DMS53 treated with DMSO at 0.1 percent for 48 hours (cell line): ENCODE measurements at regions not wholly inside any gene's neighbourhood (a gene's known extent, or its start where the extent isn't known, plus 50 kb on each side); places are given as distances from the start of the nearest gene placed in this dataset.
"Not testable (repeated sequence)": the region's sequence is repeated elsewhere in the genome, so short reads cannot be mapped to it uniquely, and the experiment has no call there.

Experiments used
- DNase-seq: peaks from one replicate; lab custom pipeline; 2025; ENCODE audit not compliant: unreplicated experiment; lab: John Stamatoyannopoulos, UW

- no peak for DNase-seq
Measured at GRCh38 chr16:65710107-65710506, 588.2 kb upstream of the CDH11 start.

GRCh38 chr16:65704866-65705265 is 583.0 kb upstream of the CDH11 start:
- DNase-seq: no peak

- no peak for DNase-seq
Measured at GRCh38 chr16:65702707-65703402, 581.0 kb upstream of the CDH11 start.

GRCh38 chr16:65700596-65700995 is 578.7 kb upstream of the CDH11 start:
- DNase-seq: no peak

- DNase-seq: no peak
Measured at GRCh38 chr16:65698791-65699321, 577.0 kb upstream of the CDH11 start.

- no peak for DNase-seq
Measured at GRCh38 chr16:65697521-65697920, 575.7 kb upstream of the CDH11 start.

DNA sequence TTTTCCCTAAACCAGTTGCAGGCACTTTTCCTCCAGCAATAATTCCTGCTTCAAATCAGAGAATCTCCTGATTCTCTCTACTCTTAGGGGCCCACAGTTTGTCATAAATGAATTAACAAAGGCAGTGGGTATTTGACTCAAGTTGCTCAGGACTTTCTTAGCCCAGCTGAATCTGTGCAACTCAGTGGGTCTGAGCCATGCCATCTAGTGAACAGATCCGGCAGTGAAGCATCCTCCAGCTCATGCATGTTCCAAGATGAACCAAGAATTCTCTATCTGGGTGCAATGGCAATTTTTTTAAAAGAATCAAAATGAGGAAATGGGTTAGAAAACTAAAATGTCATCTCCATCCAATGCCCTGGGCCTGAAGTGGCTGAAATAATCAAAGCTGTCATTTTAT is 575.2 kb upstream of the CDH11 start:
- no peak for DNase-seq

DNA sequence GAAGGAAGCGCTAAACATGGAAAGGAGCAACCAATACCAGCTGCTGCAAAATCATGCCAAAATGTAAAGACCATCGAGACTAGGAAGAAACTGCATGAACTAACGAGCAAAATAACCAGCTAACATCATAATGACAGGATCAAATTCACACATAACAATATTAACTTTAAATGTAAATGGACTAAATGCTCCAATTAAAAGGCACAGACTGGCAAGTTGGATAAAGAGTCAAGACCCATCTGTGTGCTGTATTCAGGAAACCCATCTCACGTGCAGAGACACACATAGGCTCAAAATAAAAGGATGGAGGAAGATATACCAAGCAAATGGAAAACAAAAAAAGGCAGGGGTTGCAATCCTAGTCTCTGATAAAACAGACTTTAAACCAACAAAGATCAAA is 570.0 kb upstream of the CDH11 start:
- DNase-seq: not testable (repeated sequence)

GRCh38 chr16:65689726-65690125 is 567.9 kb upstream of the CDH11 start:
- no peak for DNase-seq

GRCh38 chr16:65688301-65688700 is 566.4 kb upstream of the CDH11 start:
- no peak for DNase-seq

- no peak for DNase-seq
Measured at GRCh38 chr16:65684230-65684629, 562.4 kb upstream of the CDH11 start.

- DNase-seq: no peak
Measured at GRCh38 chr16:65681406-65681805, 559.5 kb upstream of the CDH11 start.

DNA sequence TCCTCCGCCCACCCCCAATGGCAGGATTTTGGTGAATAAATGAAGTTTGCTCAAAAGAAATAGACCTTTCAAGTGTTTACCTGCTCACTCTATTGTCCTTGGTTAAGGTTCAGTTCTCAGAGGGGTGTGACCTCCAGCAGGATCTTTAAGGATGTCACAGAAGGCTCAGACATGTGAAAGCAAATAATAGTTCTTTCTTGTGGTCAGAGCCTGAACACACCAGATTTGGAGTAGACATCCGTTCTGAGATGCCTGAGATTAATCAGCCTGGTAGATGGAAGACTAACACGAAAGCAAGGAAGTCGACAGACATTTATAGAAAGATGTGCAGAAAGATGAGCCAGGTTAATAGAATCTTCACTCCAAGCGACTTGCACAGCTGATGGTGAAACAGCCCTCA is 557.9 kb upstream of the CDH11 start:
- DNase-seq: no peak

DNA sequence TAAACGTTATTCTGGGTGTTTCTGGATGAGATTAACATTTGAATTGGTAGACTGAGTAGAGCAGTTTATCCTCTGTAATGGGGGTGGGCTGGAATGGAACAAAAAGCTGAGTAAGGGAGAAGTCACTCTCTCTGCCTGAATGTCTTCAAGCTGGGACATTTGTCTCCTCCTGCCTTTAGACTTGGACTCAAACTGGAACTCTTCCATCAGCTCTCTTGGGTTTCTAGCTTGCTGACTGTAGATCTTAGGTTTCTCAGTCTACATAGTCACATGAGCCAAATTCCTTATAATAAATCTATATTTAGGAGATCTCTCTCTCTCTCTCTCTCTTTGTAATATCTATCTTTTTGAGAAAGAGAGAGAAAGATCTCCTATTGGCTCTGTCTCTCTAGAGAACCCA is 553.3 kb upstream of the CDH11 start:
- no peak for DNase-seq

GRCh38 chr16:65672960-65673359 is 551.1 kb upstream of the CDH11 start:
- DNase-seq: no peak

- DNase-seq: no peak
Measured at GRCh38 chr16:65671071-65671470, 549.2 kb upstream of the CDH11 start.

DNA sequence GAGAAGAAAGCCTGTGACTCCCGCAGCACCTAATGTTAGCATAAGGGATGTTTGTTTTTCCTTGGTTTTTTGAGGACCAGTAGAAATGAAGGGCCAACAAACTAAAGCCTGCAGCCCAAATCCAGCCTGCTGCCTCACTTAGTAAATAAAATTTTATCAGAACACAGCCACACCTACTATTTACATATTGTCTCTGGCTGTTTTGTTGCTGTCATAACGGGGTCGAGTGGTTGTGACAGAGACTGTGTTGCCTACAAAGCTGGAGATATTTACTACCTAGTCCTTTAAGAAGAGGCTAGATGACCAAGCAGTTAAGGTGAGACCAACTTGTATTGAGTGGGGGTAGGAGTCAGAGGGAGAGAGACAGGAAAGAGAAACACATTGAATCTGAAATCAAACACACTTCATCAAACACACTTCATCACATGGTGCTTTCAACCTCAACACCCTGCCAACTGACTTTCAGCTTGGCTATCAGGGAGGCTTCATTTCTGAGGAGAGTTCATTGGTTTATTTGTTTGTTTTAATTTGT is 546.3 kb upstream of the CDH11 start:
- no peak for DNase-seq

- no peak for DNase-seq
Measured at GRCh38 chr16:65667011-65667578, 545.2 kb upstream of the CDH11 start.

GRCh38 chr16:65666132-65666941 is 544.5 kb upstream of the CDH11 start:
- no peak for DNase-seq

DNA sequence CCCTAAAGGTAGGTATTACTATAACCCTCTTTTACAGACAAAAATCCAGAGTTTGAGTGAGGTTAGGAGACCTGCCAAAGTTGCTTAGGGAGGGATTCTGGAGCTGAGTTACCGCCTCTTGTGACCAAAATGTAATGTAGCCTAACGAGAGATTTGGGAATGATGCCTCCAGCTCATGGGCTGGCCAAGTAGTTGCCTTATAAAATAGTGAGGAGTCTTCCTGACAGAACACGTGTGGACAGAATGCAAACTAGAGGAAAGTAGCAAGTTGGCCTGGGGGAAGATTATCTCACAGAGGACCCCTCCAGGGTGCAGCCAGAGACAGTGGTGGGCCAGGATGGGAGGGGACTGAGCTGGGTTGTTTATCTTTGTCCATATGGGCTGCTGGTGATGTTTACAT is 543.7 kb upstream of the CDH11 start:
- no peak for DNase-seq

DNA sequence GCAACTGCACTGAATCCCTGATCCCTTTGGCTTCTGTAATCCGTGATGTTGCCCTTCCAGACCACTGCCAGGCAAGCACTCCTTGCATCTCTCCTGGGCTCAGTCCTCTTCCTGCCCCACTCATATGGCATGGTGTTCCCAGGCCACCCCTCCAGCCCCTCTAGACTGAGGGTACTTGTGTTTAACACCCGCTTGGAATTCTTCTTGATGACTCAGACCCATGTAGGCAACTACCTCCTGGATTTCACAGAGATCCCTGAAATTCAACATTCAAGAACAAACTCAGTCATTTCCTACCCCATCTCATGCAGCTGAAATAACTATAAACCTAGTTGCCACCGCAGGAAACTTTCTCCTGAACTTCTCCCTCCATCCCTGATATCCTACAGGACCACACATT is 541.9 kb upstream of the CDH11 start:
- DNase-seq: no peak

DNA sequence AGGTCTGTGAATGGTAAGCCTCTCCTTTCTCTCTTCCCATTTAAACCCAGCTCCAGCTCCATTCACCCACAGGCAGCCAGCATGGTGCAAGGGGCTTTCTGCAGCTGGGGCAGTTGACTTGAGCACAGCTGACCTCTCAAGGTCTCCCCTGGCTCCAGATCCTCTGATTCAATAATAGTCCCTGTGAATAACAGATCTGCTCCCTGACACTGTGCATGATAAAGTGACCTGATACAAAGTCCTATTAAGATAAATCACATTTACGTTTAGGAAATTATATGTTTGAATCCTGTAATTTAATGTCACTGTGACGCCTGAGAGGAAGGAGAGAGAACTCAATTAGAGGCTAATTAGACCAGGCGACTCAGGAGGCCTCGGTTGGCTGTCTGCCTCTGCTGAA is 540.4 kb upstream of the CDH11 start:
- no peak for DNase-seq
